GM19438 (cell line): ENCODE measurements at regions not wholly inside any gene's neighbourhood (a gene's known extent, or its start where the extent isn't known, plus 50 kb on each side); places are given as distances from the start of the nearest gene placed in this dataset.
"Not testable (repeated sequence)": the region's sequence is repeated elsewhere in the genome, so short reads cannot be mapped to it uniquely, and the experiment has no call there.

ENCODE experiments used
- ATAC-seq: cut with Tn5 transposase; IDR thresholded peaks from one replicate; pipeline ENCODE4 v1.9.1; 2021; ENCODE audit warnings: low read depth; ENCODE audit not compliant: unreplicated experiment

- ATAC-seq: no peak
Measured at GRCh38 chr2:116754381-116755101, 1060.0 kb upstream of the DDX18 start.

- no peak for ATAC-seq
Measured at GRCh38 chr2:116761864-116762263, 1052.6 kb upstream of the DDX18 start.

GRCh38 chr2:116769514-116769913 is 1045.0 kb upstream of the DDX18 start:
- ATAC-seq: no peak

GRCh38 chr2:116776556-116776955 is 1037.9 kb upstream of the DDX18 start:
- ATAC-seq: no peak

- no peak for ATAC-seq
Measured at GRCh38 chr2:116787848-116788247, 1026.6 kb upstream of the DDX18 start.

GRCh38 chr2:116802671-116803070 is 1011.8 kb upstream of the DDX18 start:
- no peak for ATAC-seq

- no peak for ATAC-seq
Measured at GRCh38 chr2:116804901-116805300, 1009.6 kb upstream of the DDX18 start.

- ATAC-seq: not testable (repeated sequence)
Measured at GRCh38 chr2:116806505-116806904, 1008.0 kb upstream of the DDX18 start.

- ATAC-seq: no peak
Measured at GRCh38 chr2:116809109-116809508, 1005.4 kb upstream of the DDX18 start.

- no peak for ATAC-seq
Measured at GRCh38 chr2:116810071-116810470, 1004.4 kb upstream of the DDX18 start.

GRCh38 chr2:116810645-116811044 is 1003.8 kb upstream of the DDX18 start:
- ATAC-seq: no peak

- ATAC-seq: no peak
Measured at GRCh38 chr2:116819355-116819754, 995.1 kb upstream of the DDX18 start.

- ATAC-seq: no peak
Measured at GRCh38 chr2:116820986-116821385, 993.5 kb upstream of the DDX18 start.

- ATAC-seq: not testable (repeated sequence)
Measured at GRCh38 chr2:116829543-116829942, 984.9 kb upstream of the DDX18 start.

- no peak for ATAC-seq
Measured at GRCh38 chr2:116832148-116832547, 982.3 kb upstream of the DDX18 start.

- no peak for ATAC-seq
Measured at GRCh38 chr2:116833052-116833451, 981.4 kb upstream of the DDX18 start.

- no peak for ATAC-seq
Measured at GRCh38 chr2:116842164-116842563, 972.3 kb upstream of the DDX18 start.

- ATAC-seq: no peak
Measured at GRCh38 chr2:116859708-116860107, 954.8 kb upstream of the DDX18 start.

- no peak for ATAC-seq
Measured at GRCh38 chr2:116874021-116874420, 940.5 kb upstream of the DDX18 start.

GRCh38 chr2:116877274-116877673 is 937.2 kb upstream of the DDX18 start:
- no peak for ATAC-seq

GRCh38 chr2:116877944-116878343 is 936.5 kb upstream of the DDX18 start:
- no peak for ATAC-seq

GRCh38 chr2:116879650-116880160 is 934.8 kb upstream of the DDX18 start:
- ATAC-seq: no peak

- no peak for ATAC-seq
Measured at GRCh38 chr2:116891191-116891590, 923.3 kb upstream of the DDX18 start.
